ENCODE measurements at regions not wholly inside any gene's neighbourhood (a gene's known extent, or its start where the extent isn't known, plus 50 kb on each side); places are given as distances from the start of the nearest gene placed in this dataset.

- Histone ChIP-seq H4K20me1 (replicated peaks in 1 of 2; ENCODE audit: control insufficient read depth in 1 of 2, insufficient read depth in 2 of 2, low read length in 2 of 2) (no peaks in the 10 kb centered on the region), H2BK120ac (replicated peaks; ENCODE audit: low read depth, low read length) (no peak overlapping the region), H2BK20ac (ENCODE audit: low read length) (no peak overlapping the region), H3K56ac (replicated peaks; ENCODE audit: insufficient read length, low read depth, low read length) (no peak overlapping the region), H3K27me3 (replicated peaks in 1 of 4; ENCODE audit: control insufficient read depth in 3 of 4, extremely low read depth in 1 of 4, insufficient read depth in 3 of 4, low read length in 3 of 4) (no peaks in the 10 kb centered on the region), H3K18ac (ENCODE audit: extremely low read depth, low read length) (no peak overlapping the region), H2AFZ (ENCODE audit: low read length) (peak overlapping the region; percentile 1; the same call in 1 of the 2 replicates), H4K91ac (replicated peaks; ENCODE audit: insufficient read length, low read length) (no peak overlapping the region), H3K23me2 (ENCODE audit: low read depth, low read length) (no peaks in the 10 kb centered on the region), H3K9me3 (ENCODE audit: insufficient read depth in 2 of 2, low read depth in 1 of 2, low read length in 1 of 2) (peaks cover 0 to 2% of the 10 kb centered on the region in 2 experiments; a peak in 1 of 4 replicates), H4K5ac (ENCODE audit: insufficient read length, low read depth, low read length) (no peak overlapping the region), H2BK15ac (ENCODE audit: low read length) (no peak overlapping the region), H3K36me3 (ENCODE audit: control insufficient read depth in 2 of 4, insufficient read depth in 4 of 4, low read length in 3 of 4) (no peaks in the 10 kb centered on the region), H3K79me1 (ENCODE audit: low read depth, low read length) (no peaks in the 10 kb centered on the region), H2BK5ac (ENCODE audit: low read depth, low read length) (no peak overlapping the region), H3K4me1 (replicated peaks in 1 of 4; ENCODE audit: control insufficient read depth in 3 of 4, insufficient read depth in 4 of 4, low read length in 3 of 4) (no peaks in the 10 kb centered on the region), H3K4ac (replicated peaks; ENCODE audit: insufficient read length, low read depth, low read length) (no peak overlapping the region), H3K27ac (ENCODE audit: low read depth, low read length) (no peak overlapping the region), H3K4me3 (ENCODE audit: extremely low read depth in 1 of 4, insufficient read depth in 2 of 4, low read depth in 3 of 4, low read length in 4 of 4) (no peak overlapping the region), H3K23ac (ENCODE audit: insufficient read length) (no peak overlapping the region), H3K79me2 (ENCODE audit: control insufficient read depth in 1 of 2, insufficient read depth in 2 of 2, low read length in 2 of 2) (no peaks in the 10 kb centered on the region), H2AK5ac (ENCODE audit: low read depth, low read length) (no peak overlapping the region), H3K14ac (ENCODE audit: insufficient read length) (no peak overlapping the region), H4K8ac (ENCODE audit: extremely low read depth, insufficient read depth, low read length) (no peak overlapping the region), H2BK12ac (ENCODE audit: low read depth, low read length) (no peak overlapping the region), H3K4me2 (ENCODE audit: insufficient read depth in 1 of 2, low read depth in 2 of 2, low read length in 2 of 2) (no peak overlapping the region), H3K9ac (replicated peaks in 1 of 4; ENCODE audit: extremely low read depth in 1 of 4, low read depth in 3 of 4, low read length in 3 of 4) (no peak overlapping the region)
- FAIRE-seq, result no peak
- POLR2A ChIA-PET (ENCODE audit: partially characterized antibody), result no interaction called here
- DNase-seq (ENCODE audit: low read depth in 1 of 2, low spot score in 2 of 2), result no peak
- CTCF ChIA-PET (ENCODE audit: partially characterized antibody), result interaction anchor here (0.8 kb wide), 1 partner anchor 8 kb away, joined by 4 read pairs; no protein-coding TSS in a partner anchor
- 85% methylated on average over 3 of the region's 3 CpGs; no CpG with 5 or more reads in 1 of the 2 experiments for WGBS, 2 experiments (ENCODE audit: extremely low coverage in 1 of 2, insufficient coverage in 1 of 2, insufficient read length in 1 of 2, insufficient replicate concordance in 2 of 2, low coverage in 1 of 2, low lambda C conversion rate in 2 of 2, missing lambda C conversion rate in 1 of 2)
- no peak for TF ChIP-seq YY1 (IDR thresholded peaks at IDR 0.05; ENCODE audit: low read depth, low read length)
- TF ChIP-seq RXRA (IDR thresholded peaks at IDR 0.05; ENCODE audit: insufficient read depth, low read depth, low read length), result no peak
- TF ChIP-seq RFX5 (IDR thresholded peaks at IDR 0.05; ENCODE audit: borderline replicate concordance, low read depth, low read length), result no peak
- TF ChIP-seq SP2 (IDR thresholded peaks at IDR 0.05; ENCODE audit: low read length), result no peak
- TF ChIP-seq ASH2L (IDR thresholded peaks at IDR 0.05; ENCODE audit: low read length), result no peak
- TF ChIP-seq TBP (IDR thresholded peaks at IDR 0.05; ENCODE audit: low read depth, low read length), result no peak
- TF ChIP-seq KDM1A (IDR thresholded peaks at IDR 0.05; ENCODE audit: borderline replicate concordance, low read length), result no peak
- TF ChIP-seq FOSL1 (IDR thresholded peaks at IDR 0.05; ENCODE audit: insufficient read depth, low read depth, low read length), result no peak
- no peak for TF ChIP-seq MAFK (IDR thresholded peaks at IDR 0.05; ENCODE audit: low read depth, low read length)
- no peak for TF ChIP-seq CTBP2 (IDR thresholded peaks at IDR 0.05; ENCODE audit: borderline replicate concordance, insufficient read depth, insufficient read length, low read length)
Observed at GRCh38 chr3:94431876-94432570, 369.2 kb downstream of the NSUN3 start.

All from H1 (cell line).